ENCODE measurements at regions not wholly inside any gene's neighbourhood (a gene's known extent, or its start where the extent isn't known, plus 50 kb on each side); places are given as distances from the start of the nearest gene placed in this dataset.
"Not testable (repeated sequence)": the region's sequence is repeated elsewhere in the genome, so short reads cannot be mapped to it uniquely, and the experiment has no call there.

DNA sequence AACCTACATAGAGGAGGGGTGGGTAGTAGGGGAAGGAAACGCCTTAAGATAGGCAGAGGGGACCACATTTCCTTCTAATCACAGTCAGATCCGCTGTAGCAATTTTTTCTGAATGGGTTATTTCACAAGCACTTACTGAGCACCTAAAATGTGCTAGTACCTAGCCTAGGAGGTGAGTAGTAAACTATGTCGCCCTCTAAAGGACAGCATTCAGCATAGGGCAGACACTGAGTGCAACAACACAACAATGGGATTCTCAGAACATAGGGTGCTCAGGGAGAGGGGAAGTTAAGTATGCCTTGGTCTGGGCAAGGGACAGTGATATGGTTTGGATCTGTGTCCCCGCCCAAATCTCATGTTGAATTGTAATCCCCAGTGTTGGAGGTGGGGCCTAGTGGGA is 166.1 kb upstream of the RAB6C start:
- DNase-seq (ENCODE audit: low spot score), result no peak

- DNase-seq (ENCODE audit: low spot score), result no peak
These were observed 162.5 kb upstream of the RAB6C start for GRCh38 chr2:129816813-129817574.

GRCh38 chr2:129819855-129820254 is 159.6 kb upstream of the RAB6C start:
- no peak for DNase-seq (ENCODE audit: low spot score)

DNA sequence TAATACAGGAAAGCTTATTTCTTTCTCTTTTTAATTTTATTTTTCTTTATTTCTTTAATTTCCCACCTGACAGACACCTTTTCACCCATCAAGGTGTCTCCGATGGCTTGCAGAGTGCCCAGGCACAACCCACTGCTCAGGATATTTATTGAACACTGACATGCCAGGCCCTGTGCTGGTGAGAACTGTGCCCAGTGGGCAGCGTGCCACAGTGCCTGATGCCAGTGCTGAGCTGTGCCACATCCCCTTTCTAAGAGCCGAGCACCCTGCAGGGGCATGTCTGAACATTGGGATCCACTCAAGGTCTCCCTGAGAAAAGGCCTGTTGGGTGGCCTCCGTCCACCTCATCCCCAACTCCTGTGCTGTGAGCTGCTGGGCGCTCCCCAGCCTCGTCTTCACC is 158.6 kb upstream of the RAB6C start:
- DNase-seq (ENCODE audit: low spot score), result no peak

GRCh38 chr2:129821445-129821844 is 158.0 kb upstream of the RAB6C start:
- DNase-seq (ENCODE audit: low spot score), result no peak

DNA sequence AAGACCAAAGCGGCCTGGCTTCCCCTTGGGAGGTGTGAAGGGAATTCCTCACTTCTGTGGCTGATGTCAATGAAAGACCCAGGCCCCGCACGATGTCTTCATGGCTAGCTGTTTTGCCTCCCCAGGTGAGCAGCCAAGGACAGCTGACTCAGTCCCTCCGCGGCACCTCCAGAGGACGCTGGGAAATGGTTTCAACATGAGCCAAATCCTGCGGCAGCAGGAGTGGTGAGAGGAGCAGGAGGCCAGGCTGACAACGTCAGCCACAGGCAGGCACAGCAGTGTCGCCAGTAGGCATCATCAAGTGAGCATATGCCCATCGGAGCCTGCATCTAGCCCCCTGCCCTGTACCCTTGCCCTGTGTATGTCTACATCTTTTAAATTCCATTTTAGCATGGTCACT is 156.4 kb upstream of the RAB6C start:
- DNase-seq (ENCODE audit: low spot score), result no peak

DNA sequence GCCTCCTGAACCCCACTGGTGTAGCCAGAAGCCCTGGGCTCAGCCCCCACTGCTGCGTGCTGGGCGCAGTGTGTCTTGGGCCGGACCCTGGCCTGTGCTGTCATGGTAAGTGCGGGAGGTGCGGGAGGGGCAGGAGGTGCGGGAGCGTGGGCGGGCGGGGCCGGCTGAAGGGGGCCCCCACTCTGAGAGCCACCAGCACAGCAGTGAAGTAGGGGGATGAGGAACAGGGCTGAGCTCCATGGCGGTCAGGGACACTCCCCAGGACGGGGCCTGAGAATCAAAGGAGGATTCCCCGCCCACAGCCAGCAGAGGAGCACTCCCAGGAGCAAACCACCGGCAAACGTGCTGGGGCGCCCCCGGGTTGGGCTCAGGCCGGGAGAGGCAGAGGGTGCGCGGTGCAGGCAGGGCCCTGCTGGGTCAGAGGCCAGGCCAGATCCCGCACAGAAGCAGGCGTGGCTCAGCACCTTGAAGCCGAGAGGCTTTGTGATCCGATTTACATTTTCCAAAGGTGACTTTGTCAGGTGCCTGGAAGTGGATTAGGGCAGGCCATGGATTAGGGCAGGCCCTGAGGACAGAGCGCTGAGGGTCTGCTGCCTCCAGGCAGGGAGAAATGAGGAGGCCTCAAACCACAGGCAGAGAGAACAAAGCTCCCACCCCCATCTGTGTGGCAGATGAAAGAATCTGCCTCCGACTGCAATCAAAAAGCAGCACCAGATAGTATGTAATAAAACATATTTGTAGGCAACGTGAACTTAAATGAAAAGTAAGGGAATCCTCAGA is 152.0 kb upstream of the RAB6C start:
- no peak for DNase-seq (ENCODE audit: low spot score)

- DNase-seq (ENCODE audit: low spot score), result peak; percentile 23
These were observed 150.7 kb upstream of the RAB6C start for GRCh38 chr2:129828792-129829191.

DNA sequence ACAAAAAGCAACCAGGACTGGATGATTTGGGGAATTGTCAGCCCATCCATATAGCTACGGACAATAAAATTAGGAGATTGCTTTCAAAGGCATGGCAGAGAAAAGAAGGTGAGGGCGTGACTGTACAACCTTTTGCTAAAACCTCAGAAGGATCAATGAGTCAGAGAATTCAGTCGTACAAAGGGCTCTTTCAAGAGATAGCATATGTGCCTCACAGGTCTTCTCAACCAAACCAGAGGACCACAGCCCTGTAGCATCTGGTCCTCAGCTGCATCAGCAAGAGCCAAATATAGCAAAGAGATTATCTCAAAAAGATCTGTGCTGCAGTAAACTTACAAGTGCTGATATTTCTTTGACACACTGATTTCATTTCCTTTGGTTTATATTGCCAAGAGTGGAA is 149.9 kb upstream of the RAB6C start:
- DNase-seq (ENCODE audit: low spot score), result no peak

- no peak for DNase-seq (ENCODE audit: low spot score)
These were observed 148.4 kb upstream of the RAB6C start for GRCh38 chr2:129831018-129831417.

- not testable (repeated sequence) for DNase-seq (ENCODE audit: low spot score)
These were observed 146.0 kb upstream of the RAB6C start for GRCh38 chr2:129833465-129833864.

- no peak for DNase-seq (ENCODE audit: low spot score)
These were observed 132.4 kb upstream of the RAB6C start for GRCh38 chr2:129847043-129847442.

DNA sequence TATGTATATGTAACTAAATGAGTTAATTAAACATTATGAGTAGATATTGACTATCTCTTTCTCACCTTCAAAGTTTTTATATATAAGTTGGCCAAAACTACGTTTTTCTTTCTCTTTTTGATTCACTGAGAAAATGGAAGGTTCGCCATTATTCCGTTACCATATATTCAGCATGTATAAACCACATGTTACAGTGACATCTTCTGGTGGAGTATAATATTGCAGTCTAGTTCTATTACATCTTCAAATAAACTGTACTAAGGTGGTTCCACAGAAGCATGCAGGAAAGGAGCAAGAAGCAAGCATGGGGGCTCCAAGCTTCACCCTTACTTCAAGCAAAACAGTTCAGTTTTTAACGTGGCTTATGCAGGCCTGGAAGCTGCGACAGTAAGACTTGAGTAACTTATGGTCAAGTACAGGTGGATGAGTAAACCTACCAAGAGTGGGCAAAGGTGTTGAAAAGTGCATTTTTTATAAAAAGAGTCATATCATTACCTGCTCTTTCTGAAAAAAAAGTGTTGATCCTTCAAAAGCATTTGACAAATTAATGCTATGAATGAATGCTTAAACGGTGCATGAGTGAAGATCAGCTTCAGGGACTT is 129.8 kb upstream of the RAB6C start:
- DNase-seq (ENCODE audit: low spot score), result peak; percentile 45

- DNase-seq (ENCODE audit: low spot score), result no peak
These were observed 122.3 kb upstream of the RAB6C start for GRCh38 chr2:129857200-129857599.

- no peak for DNase-seq (ENCODE audit: low spot score)
These were observed 120.3 kb upstream of the RAB6C start for GRCh38 chr2:129859175-129859574.

DNA sequence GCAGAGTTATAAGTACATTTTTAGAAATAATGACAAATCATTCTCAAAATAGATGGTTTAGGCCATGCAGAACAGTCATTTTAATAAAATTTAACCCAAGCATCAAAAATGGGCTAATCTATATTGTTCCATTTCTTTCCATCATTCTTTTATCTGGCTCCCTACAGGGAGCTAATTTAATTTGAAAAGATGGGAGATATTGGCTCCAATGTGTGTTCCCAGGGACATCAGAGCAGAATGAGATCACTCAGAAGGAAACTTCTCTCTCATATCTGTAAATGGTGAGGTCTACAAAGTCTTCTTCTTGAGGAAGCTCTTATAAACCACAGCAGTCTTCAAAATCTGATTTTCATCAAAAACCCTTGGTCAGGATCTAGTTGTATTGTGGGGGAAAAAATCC is 119.4 kb upstream of the RAB6C start:
- DNase-seq (ENCODE audit: low spot score), result no peak

GRCh38 chr2:129861666-129862288 is 117.7 kb upstream of the RAB6C start:
- DNase-seq (ENCODE audit: low spot score), result no peak

- no peak for DNase-seq (ENCODE audit: low spot score)
These were observed 116.8 kb upstream of the RAB6C start for GRCh38 chr2:129862668-129863067.

DNA sequence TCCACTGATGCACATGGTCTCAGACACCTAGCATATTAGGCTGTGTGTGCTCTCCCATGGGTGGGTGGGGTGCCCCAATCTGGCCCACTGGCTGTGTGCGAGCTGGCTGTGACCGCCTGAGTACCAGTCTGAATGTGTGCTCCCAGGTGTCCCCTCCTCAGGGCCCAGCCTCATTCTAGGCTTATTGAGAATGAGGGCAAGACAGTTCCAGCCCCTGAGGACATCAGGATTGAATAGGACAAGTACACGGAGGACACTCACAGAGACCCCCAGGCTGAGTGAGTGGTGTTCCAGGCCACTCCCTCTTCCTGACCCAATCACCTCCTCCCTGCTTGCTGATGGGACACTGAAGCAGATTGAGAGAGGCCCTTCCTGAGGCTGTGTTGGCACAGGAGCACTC is 116.1 kb upstream of the RAB6C start:
- DNase-seq (ENCODE audit: low spot score), result no peak

GRCh38 chr2:129864719-129865118 is 114.7 kb upstream of the RAB6C start:
- DNase-seq (ENCODE audit: low spot score), result no peak

- no peak for DNase-seq (ENCODE audit: low spot score)
These were observed 113.5 kb upstream of the RAB6C start for GRCh38 chr2:129865976-129866375.

GRCh38 chr2:129866391-129866790 is 113.1 kb upstream of the RAB6C start:
- DNase-seq (ENCODE audit: low spot score), result peak; percentile 57

DNA sequence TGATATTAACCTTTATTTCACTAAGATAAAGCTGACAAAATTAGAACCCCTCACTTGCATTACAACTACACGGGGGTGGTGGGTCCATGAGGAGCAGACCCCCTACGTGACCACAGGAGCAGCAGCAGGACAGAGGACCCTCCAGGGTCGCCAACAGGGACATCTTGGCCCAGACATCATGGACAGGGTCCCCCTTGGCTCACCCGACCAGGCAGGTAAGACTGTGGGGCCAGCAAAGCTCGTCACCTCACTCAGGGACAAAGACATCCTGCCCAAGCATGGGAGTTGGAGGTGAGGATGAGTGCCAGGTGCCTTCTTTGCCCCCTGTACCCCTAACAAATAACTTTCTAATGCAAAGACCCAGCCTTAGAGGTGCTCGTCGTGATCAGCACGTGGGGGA is 111.3 kb upstream of the RAB6C start:
- DNase-seq (ENCODE audit: low spot score), result no peak

Measured in putamen (tissue), 1 donor.